AG09309 (cell line): ENCODE measurements at regions not wholly inside any gene's neighbourhood (a gene's known extent, or its start where the extent isn't known, plus 50 kb on each side); places are given as distances from the start of the nearest gene placed in this dataset.
"Not testable (repeated sequence)": the region's sequence is repeated elsewhere in the genome, so short reads cannot be mapped to it uniquely, and the experiment has no call there.

ENCODE experiments used
- DNase-seq: peaks from one replicate; pipeline ENCODE4 v3.0.0-alpha.2; 2010; ENCODE audit warnings: low read depth
- H3K4me3 ChIP-seq: 2 replicates; pipeline ENCODE4 v1.5.1; 2011; ENCODE audit warnings: mild to moderate bottlenecking, low read depth, low read length, moderate library complexity; ENCODE audit not compliant: control insufficient read depth
- TF ChIP-seq, protein P1 (sequence below): IDR thresholded peaks from 2 replicates; pipeline ENCODE4 v1.5.1; 2011; ENCODE audit warnings: mild to moderate bottlenecking, low read depth, low read length, inconsistent platforms; ENCODE audit not compliant: insufficient read depth, control insufficient read depth; ENCODE audit errors: missing control alignments

DNA sequence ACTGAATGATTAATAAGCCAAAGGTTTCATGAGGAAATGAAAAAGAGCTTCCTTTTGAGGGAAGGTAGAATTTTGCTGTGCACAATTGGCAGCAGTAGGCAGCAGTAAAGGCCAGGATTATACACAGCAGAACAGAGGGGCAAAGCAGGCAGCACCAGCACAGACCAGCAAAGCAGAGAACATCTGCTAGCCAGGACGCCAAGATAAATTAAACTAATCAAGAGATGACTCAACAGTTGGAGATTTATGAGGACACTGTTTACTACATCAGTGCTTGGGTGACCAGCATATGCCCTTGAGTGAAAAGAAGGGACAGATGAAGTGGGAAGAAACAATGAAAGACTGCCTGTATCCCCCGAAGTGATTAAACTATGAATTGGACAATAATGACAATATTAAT lies 871.4 kb upstream of the CDH10 start:
- DNase-seq: no peak
- no peak overlapping the region for H3K4me3 ChIP-seq
- TF ChIP-seq, protein P1, sequence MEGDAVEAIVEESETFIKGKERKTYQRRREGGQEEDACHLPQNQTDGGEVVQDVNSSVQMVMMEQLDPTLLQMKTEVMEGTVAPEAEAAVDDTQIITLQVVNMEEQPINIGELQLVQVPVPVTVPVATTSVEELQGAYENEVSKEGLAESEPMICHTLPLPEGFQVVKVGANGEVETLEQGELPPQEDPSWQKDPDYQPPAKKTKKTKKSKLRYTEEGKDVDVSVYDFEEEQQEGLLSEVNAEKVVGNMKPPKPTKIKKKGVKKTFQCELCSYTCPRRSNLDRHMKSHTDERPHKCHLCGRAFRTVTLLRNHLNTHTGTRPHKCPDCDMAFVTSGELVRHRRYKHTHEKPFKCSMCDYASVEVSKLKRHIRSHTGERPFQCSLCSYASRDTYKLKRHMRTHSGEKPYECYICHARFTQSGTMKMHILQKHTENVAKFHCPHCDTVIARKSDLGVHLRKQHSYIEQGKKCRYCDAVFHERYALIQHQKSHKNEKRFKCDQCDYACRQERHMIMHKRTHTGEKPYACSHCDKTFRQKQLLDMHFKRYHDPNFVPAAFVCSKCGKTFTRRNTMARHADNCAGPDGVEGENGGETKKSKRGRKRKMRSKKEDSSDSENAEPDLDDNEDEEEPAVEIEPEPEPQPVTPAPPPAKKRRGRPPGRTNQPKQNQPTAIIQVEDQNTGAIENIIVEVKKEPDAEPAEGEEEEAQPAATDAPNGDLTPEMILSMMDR: no peak

DNA sequence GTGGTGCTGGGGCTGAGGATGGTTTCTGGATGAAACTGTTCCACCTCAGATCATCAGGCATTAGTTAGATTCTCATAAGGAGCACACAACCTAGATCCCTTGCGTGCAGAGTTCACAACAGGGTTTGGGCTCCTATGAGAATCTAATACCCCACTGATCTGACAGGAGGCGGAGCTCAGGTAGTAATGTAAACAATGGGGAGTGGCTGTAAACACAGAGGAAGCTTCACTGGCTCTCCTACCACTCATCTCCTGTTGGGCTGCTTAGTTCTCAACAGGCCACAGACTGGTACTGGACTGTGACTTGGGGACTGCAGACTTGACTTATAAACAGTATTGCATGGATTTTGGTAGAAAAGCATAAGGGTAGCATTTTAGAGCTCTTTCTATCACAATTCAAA lies 870.7 kb upstream of the CDH10 start:
- H3K4me3 ChIP-seq: no peak overlapping the region
- DNase-seq: no peak
- TF ChIP-seq, protein P1: no peak

DNA sequence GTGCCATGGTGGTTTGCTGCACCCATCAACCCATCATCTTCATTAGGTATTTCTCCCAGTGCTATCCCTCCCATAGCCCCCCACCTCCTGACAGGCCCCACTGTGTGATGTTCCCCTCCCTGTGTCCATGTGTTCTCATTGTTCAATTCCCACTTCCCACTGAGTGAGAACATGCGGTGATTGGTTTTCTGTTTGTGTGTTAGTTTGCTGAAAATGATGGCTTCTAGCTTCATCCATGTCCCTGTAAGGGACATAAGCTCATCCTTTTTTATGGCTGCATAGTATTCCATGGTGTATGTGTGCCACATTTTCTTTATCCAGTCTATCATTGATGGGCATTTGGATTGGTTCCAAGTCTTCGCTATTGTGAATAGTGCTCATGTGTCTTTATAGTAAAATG lies 865.9 kb upstream of the CDH10 start:
- H3K4me3 ChIP-seq, DNase-seq: not testable (repeated sequence)

DNA sequence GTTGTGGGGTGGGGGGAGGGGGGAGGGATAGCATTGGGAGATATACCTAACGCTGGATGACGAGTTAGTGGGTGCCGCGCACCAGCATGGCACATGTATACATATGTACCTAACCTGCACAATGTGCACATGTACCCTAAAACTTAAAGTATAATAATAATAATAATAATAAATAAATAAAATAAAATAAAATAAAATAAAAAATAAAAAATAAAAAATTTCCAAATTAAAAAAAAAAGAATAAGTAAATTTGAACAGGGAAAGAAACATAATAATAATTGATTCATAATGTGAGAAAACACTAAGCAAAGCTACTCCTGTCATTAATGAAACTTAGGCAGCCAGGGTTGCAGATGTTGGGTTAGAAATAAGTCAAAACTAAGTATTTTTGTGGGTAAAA lies 863.2 kb upstream of the CDH10 start:
- not testable (repeated sequence) for H3K4me3 ChIP-seq, DNase-seq

GRCh38 chr5:25500635-25501034 lies 855.9 kb upstream of the CDH10 start:
- DNase-seq: no peak
- no peak overlapping the region for H3K4me3 ChIP-seq
- TF ChIP-seq, protein P1: no peak

- TF ChIP-seq, protein P1: no peak
- DNase-seq: no peak
- no peak overlapping the region for H3K4me3 ChIP-seq
These were observed 845.2 kb upstream of the CDH10 start for GRCh38 chr5:25489834-25490538.

DNA sequence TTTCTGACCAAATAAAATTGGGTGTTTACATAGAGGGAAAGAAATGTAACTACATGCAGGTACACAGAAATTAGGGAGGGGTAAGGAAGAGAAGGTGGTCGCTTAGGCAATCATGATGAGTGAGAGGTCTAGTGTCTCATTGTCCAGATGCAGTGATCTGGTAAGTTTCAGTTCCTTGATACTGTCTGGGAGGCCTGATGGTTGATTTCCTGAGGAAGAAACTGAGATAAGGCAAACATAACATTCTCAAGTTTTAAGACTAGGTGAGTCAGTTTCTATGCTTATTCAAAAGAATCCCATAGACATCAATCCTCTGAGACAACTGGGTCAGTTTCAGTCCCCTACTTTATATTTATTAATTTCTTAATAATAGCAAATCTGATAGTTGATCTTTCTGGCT lies 843.3 kb upstream of the CDH10 start:
- H3K4me3 ChIP-seq: no peak overlapping the region
- TF ChIP-seq, protein P1: no peak

GRCh38 chr5:25484391-25484790 lies 839.6 kb upstream of the CDH10 start:
- DNase-seq: no peak
- TF ChIP-seq, protein P1: no peak
- no peak overlapping the region for H3K4me3 ChIP-seq

More for the DNA sequence above, 843.3 kb upstream of the CDH10 start:
- DNase-seq: no peak
